ENCODE measurements at regions not wholly inside any gene's neighbourhood (a gene's known extent, or its start where the extent isn't known, plus 50 kb on each side); places are given as distances from the start of the nearest gene placed in this dataset.

GRCh38 chr17:27240802-27241155 lies 53.1 kb upstream of the WSB1 start:
- no peak for DNase-seq
- Histone ChIP-seq H3K27ac (no peak overlapping the region), H3K4me3 (no peak overlapping the region), H3K27me3 (no peaks in the 10 kb centered on the region), H3K4me1 (replicated peaks in 1 of 2) (peaks cover 14 to 26% of the 10 kb centered on the region in 2 donors), H3K36me3 (replicated peaks in 1 of 2) (no peaks in the 10 kb centered on the region), H3K9me3 (replicated peaks in 1 of 3) (no peaks in the 10 kb centered on the region)
- intact Hi-C loops (cut with DNase I), result loop anchor here (5.0 kb wide), 2 partner anchors 52 to 92 kb away; partner anchors contain the start of gene WSB1 (in 1 of the 2)
- TF ChIP-seq CTCF (IDR thresholded peaks at IDR 0.05) (no peak), POLR2A (IDR thresholded peaks at IDR 0.05) (no peak)
- WGBS, 4 donors, result 65 to 87% (median 78%) methylated on average over 3 to 5 of the region's 5 CpGs

- no peak for DNase-seq
- Histone ChIP-seq H3K4me3 (no peak overlapping the region), H3K27ac (no peak overlapping the region), H3K4me1 (replicated peaks in 1 of 2) (peaks cover 16 to 33% of the 10 kb centered on the region in 2 donors), H3K27me3 (no peaks in the 10 kb centered on the region), H3K9me3 (replicated peaks in 1 of 3) (no peaks in the 10 kb centered on the region), H3K36me3 (replicated peaks in 1 of 2) (no peaks in the 10 kb centered on the region)
- whole genome bisulfite sequencing, 4 donors, result 58 to 72% (median 70%) methylated on average over 5 of the region's 5 CpGs
- intact Hi-C loops (cut with DNase I), result loop anchor here (5.0 kb wide), 2 partner anchors 51 to 91 kb away; partner anchors contain the start of gene WSB1 (in 1 of the 2)
- TF ChIP-seq POLR2A (IDR thresholded peaks at IDR 0.05) (no peak), CTCF (IDR thresholded peaks at IDR 0.05) (no peak)
Observed at GRCh38 chr17:27241346-27241946, 52.5 kb upstream of the WSB1 start.

GRCh38 chr17:27242951-27243350 lies 51.0 kb upstream of the WSB1 start:
- Histone ChIP-seq H3K36me3 (replicated peaks in 1 of 2) (no peaks in the 10 kb centered on the region), H3K9me3 (replicated peaks in 1 of 3) (no peaks in the 10 kb centered on the region), H3K27ac (peak overlapping the region in 1 of 5 donors; percentile 94), H3K4me3 (no peak overlapping the region), H3K27me3 (no peaks in the 10 kb centered on the region), H3K4me1 (replicated peaks in 1 of 2) (peaks cover 23 to 48% of the 10 kb centered on the region in 2 donors)
- intact Hi-C loops (cut with DNase I), result loop anchor here (5.0 kb wide), 2 partner anchors 49 to 89 kb away; partner anchors contain the start of gene WSB1 (in 1 of the 2)
- TF ChIP-seq POLR2A (IDR thresholded peaks at IDR 0.05) (no peak), CTCF (IDR thresholded peaks at IDR 0.05) (no peak)
- 83 to 100% (median 99%) methylated on average over 1 of the region's 1 CpG for WGBS, 4 donors
- no peak for DNase-seq

GRCh38 chr17:27244011-27244410 lies 49.9 kb upstream of the WSB1 start:
- TF ChIP-seq CTCF (IDR thresholded peaks at IDR 0.05) (no peak), POLR2A (IDR thresholded peaks at IDR 0.05) (no peak)
- H3K27me3 ChIP-seq, result no peaks in the 10 kb centered on the region
- H3K4me1 ChIP-seq (replicated peaks in 1 of 2), result peaks cover 23 to 50% of the 10 kb centered on the region in 2 donors
- DNase-seq, result no peak
- WGBS, 4 donors, result 83 to 88% (median 86%) methylated on average over 7 of the region's 7 CpGs
- no peaks in the 10 kb centered on the region for H3K36me3 ChIP-seq (replicated peaks in 1 of 2)
- intact Hi-C loops (cut with DNase I), result loop anchor here (2.0 to 5.0 kb wide), 3 partner anchors 48 to 89 kb away; partner anchors contain the start of gene WSB1 (in 1 of the 2)
- no peaks in the 10 kb centered on the region for H3K9me3 ChIP-seq (replicated peaks in 1 of 3)
- no peak overlapping the region for H3K4me3 ChIP-seq
- peak overlapping the region in 4 of 5 donors; percentile 82 to 94 (median 88) for H3K27ac ChIP-seq
